ENCODE measurements at regions not wholly inside any gene's neighbourhood (a gene's known extent, or its start where the extent isn't known, plus 50 kb on each side); places are given as distances from the start of the nearest gene placed in this dataset.

- DNase-seq (ENCODE audit: missing footprints) (no peak), ATAC-seq (no peak)
- intact Hi-C loops (cut with DNase I), result no loop called here
Measured at GRCh38 chr4:96260064-96260682, 420.3 kb downstream of the PDHA2 start.

DNA sequence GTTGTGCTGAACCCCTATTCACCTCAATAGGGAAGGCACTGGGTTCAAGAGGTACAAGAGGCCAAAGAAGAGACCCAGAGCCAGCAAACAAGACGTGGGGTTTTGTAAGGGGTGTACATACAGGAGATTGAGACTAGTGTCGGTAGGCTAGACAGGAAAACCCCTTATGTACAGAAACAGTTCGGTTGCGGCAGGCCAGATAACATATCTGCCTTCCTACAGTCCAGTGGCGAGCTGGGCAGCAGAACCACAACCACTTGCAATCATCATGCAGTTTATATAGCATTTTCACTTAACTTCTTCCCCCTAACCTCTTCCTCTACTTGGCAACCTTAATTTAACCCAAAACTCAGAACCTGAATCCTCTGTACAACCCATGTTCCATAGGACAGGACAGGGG, 422.2 kb downstream of the PDHA2 start:
- no peak for ATAC-seq
- intact Hi-C loops (cut with DNase I), result no loop called here
- DNase-seq (ENCODE audit: missing footprints), result no peak

GRCh38 chr4:96263291-96263690, 423.4 kb downstream of the PDHA2 start:
- DNase-seq (ENCODE audit: missing footprints) (no peak), ATAC-seq (no peak)
- intact Hi-C loops (cut with DNase I), result no loop called here

- intact Hi-C loops (cut with DNase I), result no loop called here
- ATAC-seq (no peak), DNase-seq (ENCODE audit: missing footprints) (no peak)
Measured at GRCh38 chr4:96264941-96265463, 425.1 kb downstream of the PDHA2 start.

- DNase-seq (ENCODE audit: missing footprints), result no peak
- no peak for ATAC-seq
- intact Hi-C loops (cut with DNase I), result no loop called here
Measured at GRCh38 chr4:96293806-96294205, 453.9 kb downstream of the PDHA2 start.

GRCh38 chr4:96295143-96295741, 455.3 kb downstream of the PDHA2 start:
- intact Hi-C loops (cut with DNase I), result no loop called here
- ATAC-seq (no peak), DNase-seq (ENCODE audit: missing footprints) (no peak)

DNA sequence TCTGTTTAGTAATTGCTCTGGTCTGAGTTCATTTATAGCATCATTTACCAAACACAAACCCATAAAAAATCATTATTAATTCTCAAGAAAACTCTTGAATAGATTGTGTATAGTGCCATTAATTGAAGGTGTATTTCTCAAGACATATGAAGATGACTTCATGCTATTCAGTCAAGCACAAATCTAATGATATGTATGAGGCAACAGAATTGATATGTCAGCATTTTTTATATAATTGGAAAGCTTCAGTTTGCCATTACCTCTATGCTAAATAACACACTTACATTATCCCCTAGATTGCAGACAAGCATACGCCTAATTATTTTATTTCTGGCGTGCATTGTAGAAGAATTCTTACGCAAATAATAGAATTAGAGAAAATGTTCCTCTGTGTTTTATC, 461.8 kb downstream of the PDHA2 start:
- DNase-seq (ENCODE audit: missing footprints) (no peak), ATAC-seq (no peak)
- intact Hi-C loops (cut with DNase I), result no loop called here

DNA sequence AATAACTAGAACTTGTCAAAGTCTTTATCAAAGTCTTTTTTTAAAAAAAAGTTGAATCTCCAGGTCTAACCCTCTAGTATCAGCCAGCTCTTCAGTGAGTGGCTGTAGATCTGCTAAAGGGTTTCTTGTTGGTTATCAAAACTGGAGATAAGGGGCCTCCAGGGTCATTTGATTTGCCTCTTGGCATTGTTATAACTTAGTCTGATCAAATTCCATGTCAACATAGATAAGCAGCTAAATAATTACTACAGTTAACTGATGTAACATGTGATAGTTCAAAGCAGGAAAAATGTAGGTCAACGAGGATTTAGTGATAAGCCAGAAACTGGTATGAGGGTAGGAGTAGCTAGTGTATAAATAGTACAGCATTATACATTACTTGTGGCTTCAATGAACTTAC, 465.1 kb downstream of the PDHA2 start:
- ATAC-seq, result no peak
- intact Hi-C loops (cut with DNase I), result no loop called here
- no peak for DNase-seq (ENCODE audit: missing footprints)

- ATAC-seq, result no peak
- intact Hi-C loops (cut with DNase I), result no loop called here
- DNase-seq (ENCODE audit: missing footprints), result no peak
Measured at GRCh38 chr4:96312046-96312685, 472.3 kb downstream of the PDHA2 start.

DNA sequence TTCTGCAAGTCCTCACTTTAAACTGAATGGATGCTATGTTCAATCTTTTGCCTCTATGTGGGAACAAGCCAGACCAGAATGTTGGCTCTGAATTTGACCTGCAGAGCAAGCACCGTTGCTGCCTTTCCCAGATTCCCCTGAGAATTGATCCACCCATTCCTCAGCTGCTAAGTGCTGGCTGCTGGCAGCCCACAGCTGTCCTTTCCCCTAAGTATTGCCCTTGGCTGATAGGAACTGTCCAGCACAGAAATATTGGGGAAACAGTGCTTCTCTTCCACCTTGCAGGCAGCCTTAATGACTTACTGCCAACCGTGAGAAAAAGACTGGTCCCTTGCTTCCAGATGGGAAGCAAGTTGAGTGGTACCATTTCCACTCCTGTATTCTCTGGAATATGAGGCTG, 475.9 kb downstream of the PDHA2 start:
- no peak for ATAC-seq
- intact Hi-C loops (cut with DNase I), result no loop called here

DNA sequence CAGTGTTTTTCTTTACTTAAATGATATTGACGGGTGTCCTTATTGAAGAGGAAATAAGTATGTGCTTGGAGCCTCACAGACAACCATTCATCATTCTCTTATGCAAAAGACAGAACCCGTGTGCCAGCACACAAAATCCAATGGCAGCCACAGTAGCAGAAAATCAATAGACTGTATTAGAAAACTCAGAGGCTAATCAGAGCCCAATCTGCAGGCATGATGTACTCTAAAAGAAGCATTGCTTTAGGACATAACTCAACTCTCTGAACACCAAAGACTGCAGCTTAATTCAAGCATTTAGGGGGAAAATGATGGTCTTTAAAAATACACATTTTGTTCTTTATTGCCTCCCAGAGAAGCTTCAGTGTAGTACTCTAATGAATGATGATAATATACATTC, 476.9 kb downstream of the PDHA2 start:
- DNase-seq (ENCODE audit: missing footprints), result no peak
- no peak for ATAC-seq
- intact Hi-C loops (cut with DNase I), result no loop called here

More for the DNA sequence above, 475.9 kb downstream of the PDHA2 start:
- DNase-seq (ENCODE audit: missing footprints), result no peak

- intact Hi-C loops (cut with DNase I), result no loop called here
- DNase-seq (ENCODE audit: missing footprints) (no peak), ATAC-seq (no peak)
Measured at GRCh38 chr4:96317891-96318290, 478.0 kb downstream of the PDHA2 start.

DNA sequence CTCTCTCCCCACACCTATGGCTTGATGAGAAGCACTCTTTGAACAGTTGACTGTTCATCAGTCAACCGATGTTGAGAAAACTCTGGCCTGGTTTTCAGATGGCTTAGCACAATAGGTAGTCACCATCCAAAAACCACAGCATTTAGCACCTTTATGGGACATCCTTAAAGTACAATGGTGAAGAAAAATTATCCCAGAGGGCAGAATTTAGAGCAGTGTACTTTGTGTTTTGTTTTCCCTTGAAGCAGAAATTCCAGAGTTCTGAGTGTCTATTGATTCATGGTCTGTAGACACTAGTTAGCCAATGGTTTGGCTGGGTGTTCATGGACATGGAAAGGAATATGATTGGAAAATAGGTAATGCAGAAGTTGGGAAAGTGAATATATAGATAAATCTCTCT, 487.0 kb downstream of the PDHA2 start:
- DNase-seq (ENCODE audit: missing footprints), result no peak
- intact Hi-C loops (cut with DNase I), result no loop called here
- no peak for ATAC-seq

DNA sequence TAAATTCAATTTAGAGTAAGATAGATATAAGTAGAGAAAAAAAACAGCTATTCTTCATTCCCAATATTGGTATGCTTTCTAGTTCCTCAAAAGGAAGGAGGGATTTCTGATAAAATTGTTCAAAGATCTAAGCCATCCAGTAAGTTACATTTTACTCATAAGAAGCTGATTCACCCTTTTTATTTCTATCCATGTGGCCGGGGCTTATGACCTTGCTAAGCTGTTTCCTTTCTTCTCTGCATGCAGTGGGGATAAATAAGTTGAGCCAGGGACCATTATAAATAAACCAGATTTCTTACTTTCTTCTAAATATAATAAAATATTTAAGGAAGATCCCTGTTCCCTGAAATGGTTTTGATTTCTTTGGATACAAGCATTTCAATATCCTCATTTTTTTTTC, 502.3 kb downstream of the PDHA2 start:
- intact Hi-C loops (cut with DNase I), result no loop called here
- DNase-seq (ENCODE audit: missing footprints) (no peak), ATAC-seq (no peak)

DNA sequence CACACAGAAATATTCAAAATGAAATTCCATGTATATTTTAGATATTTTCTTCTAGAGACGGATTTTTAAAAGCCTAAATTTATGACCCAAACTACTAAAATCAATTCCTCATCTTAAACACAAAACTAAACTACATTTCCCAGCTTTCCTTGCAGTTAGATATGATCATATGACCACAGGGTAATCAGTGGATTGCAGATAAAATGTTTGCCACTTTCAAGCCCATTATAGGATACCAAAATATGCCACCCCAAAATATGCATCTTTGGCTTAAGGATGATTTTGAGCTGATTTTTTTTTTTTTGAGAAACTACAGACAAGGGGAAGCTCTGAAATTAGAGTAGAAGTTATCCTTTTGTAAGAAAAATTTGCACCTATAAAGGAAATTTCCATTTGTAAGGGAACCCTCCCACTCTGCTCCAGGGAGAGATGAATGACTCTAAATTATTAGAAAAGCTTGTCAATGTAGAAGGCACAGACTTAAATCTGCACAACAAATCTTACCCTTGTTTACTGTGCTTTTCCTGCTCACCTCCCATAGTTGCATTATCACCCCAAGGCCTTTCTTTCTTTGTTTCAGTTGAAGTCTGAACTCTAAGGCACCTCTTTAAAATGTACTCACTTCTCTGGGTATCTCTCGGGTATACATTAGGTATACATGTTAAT, 503.0 kb downstream of the PDHA2 start:
- DNase-seq (ENCODE audit: missing footprints), result no peak
- no peak for ATAC-seq

GRCh38 chr4:96343836-96344235, 503.9 kb downstream of the PDHA2 start:
- intact Hi-C loops (cut with DNase I), result no loop called here
- no peak for ATAC-seq
- no peak for DNase-seq (ENCODE audit: missing footprints)

More for the DNA sequence above, 503.0 kb downstream of the PDHA2 start:
- intact Hi-C loops (cut with DNase I), result no loop called here

- DNase-seq (ENCODE audit: missing footprints), result no peak
- intact Hi-C loops (cut with DNase I), result no loop called here
- ATAC-seq, result no peak
Measured at GRCh38 chr4:96347582-96347981, 507.7 kb downstream of the PDHA2 start.

DNA sequence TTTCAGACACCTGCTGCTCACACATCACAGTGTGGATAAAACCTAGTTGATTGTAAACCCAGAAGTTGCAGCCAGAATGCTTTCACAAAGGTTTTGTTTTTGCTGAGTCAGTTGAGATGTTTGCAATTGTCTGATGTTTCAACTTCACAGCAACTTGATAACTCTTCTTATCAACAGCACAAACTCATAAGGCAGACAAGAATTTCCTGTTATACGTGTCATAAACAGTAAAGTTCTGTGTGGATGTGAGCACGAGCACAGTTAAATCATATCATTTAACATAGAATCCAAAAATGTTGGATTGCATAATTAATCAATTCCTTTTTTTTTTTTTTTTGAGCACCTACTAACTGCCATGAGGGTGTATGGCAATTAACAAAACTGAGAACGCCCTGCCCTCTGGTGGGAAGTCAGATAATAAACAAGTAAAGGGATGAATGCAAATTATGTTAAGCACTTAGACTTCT, 512.2 kb downstream of the PDHA2 start:
- ATAC-seq (no peak), DNase-seq (ENCODE audit: missing footprints) (no peak)
- intact Hi-C loops (cut with DNase I), result no loop called here

- DNase-seq (ENCODE audit: missing footprints), result no peak
- intact Hi-C loops (cut with DNase I), result no loop called here
- no peak for ATAC-seq
Measured at GRCh38 chr4:96354036-96354712, 514.3 kb downstream of the PDHA2 start.
